GM21786 (cell line): ENCODE measurements at regions not wholly inside any gene's neighbourhood (a gene's known extent, or its start where the extent isn't known, plus 50 kb on each side); places are given as distances from the start of the nearest gene placed in this dataset.
"Not testable (repeated sequence)": the region's sequence is repeated elsewhere in the genome, so short reads cannot be mapped to it uniquely, and the experiment has no call there.

Source experiments
- ATAC-seq: cut with Tn5 transposase; IDR thresholded peaks from one replicate; pipeline ENCODE4 v1.9.1; 2021; ENCODE audit not compliant: unreplicated experiment

DNA sequence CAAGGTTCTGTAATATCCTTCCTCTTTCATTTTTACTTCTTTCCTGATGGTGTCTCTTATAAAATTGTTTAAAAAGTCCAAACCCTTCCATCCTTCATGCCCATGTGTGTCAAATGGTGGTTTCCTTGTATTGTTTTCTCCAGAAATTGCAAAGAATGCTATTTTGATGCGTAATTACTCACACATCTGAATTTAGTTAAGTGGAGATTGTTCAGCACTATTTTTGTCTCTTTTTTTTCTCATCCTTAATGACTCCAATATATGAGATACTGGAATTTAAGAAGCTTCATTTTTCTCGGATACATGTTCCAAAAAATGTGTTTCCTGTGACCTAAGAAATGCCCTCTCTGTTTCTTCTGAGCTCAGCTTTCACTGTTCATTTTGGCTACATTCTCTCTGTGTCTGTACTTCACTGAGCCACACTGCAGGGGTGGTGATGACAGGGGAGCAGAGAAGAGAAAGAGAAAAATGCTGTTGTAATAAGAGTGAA, 799.8 kb downstream of the DIPK2A start:
- no peak for ATAC-seq

DNA sequence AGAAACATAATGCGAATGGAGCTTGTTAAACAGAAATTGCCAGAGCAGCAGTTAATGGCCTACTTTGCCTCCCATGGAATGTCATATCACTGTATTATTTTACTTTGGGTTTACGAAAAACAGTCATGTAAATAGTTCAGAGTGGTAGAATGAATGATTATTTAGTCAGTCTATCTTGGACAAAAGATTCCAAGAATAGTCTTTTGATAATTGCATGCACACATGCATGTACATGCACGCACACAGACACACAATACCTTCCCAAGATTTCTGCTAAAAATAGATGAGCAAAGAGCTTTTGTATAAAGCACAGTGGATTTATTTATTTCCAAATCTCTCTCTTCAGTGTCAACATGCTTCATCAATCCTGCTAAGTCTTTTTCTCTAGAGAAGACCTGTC, 800.7 kb downstream of the DIPK2A start:
- ATAC-seq, result no peak

DNA sequence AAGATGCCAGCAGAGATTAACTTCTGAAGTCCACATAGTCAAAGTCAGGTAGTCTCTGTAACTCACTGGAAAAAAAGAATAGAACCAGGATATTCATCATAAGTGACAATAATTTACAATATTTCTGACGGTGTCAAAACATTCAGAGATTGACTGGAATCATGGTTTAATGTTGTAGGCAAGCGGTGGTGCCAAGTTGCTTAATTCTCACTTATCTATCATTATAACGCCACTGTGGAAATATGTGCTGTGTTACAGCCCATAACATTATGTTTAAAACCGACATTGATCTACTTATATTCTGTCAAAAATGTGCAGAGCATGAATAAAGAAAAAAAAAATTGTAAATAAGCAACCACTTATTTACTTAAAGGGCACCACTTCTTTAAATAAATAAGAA, 801.7 kb downstream of the DIPK2A start:
- ATAC-seq, result no peak

DNA sequence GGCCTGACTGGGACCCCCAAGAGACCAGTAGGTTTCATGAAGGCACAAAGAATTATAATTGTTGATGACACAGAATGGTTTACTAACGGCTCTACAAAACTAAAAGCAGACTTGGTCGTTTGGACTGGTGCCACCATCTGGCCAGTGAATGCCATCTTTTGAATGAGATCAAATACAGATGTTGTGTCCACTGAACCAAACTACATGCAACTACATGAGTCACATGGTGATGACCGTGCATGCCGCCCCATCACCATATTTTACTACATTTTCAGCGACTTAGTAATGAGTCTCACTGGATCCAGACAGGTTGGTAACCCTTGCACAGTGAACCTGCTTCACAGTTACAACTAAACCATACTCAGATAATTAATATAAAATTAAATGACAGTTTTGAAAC, 803.3 kb downstream of the DIPK2A start:
- no peak for ATAC-seq

DNA sequence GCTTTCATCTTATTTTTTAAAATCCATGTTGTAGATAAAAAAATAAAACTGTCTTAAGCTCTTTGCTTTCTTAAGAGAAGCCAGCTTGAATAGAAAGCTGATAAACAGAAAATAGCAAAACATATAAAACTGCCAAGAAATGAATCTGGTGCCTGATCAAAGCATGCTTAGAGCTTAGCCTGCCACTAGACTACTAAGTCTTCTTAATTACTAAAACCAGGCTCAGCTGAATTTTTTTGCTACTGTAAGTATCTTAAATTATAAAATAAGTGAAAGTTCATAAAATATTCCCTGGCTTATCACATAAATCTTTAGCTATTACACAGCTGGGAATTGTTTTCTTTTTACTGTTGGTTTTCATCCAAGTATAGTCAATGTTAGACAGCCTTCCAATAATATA, 803.9 kb downstream of the DIPK2A start:
- no peak for ATAC-seq

DNA sequence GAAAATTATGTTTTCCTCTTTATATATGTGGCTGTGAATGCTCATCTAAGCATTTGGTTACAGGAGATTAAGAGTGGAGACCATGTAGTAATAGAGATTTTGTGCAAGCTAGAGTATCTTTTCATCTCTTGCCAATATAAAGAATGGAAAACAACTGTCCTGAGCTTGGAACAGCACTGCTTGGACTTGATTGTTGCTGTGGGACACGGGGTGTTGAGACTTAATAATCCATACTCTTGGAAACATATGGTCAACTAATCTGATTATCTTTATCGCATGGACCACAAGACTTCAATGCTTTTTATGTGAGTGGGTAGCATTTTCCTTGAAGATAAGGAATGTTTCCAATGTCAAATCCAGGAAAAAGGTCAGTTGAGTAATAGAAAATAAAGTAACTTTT, 806.3 kb downstream of the DIPK2A start:
- no peak for ATAC-seq

DNA sequence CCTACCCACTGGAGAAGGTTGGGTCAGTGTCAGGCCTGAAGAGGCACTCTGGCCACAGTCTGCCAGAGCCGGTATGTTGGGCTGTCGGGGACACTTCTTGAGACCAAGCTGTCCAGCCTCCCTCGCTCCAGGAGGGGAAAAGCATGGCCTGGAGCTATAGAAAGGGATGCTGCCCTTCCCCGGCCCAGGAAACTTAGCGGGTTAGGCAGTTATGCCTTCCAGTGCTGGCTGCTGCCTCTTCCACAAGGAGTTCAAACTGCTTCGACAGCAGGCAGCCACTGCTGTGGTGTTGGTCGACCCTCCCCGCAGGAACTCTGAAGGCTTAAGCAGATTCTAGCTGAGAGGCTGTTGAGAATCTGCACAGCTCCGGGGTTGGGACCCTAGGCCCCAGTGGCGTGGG, 819.4 kb downstream of the DIPK2A start:
- ATAC-seq, result no peak

DNA sequence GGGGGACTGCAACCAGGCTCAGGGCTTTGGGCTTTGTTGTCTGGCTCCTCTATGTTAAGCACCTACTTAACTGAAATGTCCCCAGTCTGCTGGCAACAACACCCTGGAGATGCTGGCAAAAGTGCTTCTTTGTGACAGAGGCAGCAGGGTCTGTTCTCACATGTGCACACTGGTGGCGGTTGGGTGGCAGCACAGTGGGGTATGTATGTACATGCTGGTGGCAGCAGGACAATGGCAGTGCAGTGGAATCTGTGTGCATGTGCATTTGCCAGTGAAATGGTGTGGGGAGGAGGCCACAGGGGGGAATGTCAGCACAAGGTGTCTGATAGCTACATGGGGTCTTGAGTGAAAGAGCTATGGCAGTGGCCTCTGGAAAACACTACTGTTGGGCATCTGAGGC, 830.3 kb downstream of the DIPK2A start:
- ATAC-seq, result no peak

DNA sequence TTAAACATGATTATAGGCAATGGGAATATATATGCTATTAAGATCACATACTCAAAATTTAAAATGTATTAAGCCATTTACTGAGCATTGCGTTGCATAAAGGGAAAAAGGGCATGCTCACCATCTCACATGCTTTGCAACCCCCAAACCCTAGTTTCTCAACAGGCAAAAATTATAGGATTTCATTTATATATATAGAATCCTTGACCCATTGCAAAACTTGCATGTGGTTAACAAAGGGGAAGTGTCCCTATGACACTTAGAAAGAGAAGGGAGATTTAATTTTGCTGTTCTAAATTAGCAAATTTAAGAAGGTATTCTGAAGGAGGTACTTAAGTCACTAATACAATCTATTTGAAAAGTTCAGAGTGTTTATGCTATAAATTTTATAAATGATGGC, 837.8 kb downstream of the DIPK2A start:
- ATAC-seq, result no peak

DNA sequence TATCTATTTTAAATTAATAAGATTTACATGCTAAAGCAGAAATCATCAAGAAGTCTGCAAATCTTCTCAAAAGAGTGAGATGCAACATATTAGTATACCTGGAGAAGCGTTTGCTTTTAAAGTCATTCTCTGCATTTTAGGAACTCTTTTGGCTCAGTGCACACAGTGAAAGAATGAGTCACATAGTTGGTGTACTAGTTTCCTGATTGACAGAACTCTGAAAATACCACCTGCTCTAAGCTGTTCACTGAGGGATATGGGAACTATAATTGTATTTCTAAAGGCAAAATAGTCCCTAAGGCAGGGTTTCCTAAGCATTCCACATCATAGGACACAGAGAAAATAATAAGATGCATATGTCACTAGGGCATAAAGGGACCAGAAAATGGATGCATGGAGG, 838.5 kb downstream of the DIPK2A start:
- peak; percentile 82 for ATAC-seq

DNA sequence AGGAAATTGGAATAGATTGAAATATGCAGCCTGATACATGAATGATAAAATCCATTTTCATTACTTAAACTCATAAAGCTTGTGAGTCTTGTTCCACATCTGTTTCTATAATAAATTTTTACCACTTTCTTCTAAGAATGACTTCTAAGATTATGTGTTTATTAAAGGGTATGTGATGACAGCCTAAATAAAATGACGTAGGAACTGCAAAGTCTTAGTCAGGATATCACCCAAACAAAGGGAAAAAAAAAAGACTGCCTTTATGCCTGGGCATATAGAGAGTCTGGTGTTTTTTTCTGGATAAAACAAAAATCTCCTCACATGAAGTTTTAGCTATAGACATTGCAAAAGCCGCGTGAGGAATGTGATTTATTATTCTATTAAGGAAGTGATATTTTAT, 844.0 kb downstream of the DIPK2A start:
- no peak for ATAC-seq

DNA sequence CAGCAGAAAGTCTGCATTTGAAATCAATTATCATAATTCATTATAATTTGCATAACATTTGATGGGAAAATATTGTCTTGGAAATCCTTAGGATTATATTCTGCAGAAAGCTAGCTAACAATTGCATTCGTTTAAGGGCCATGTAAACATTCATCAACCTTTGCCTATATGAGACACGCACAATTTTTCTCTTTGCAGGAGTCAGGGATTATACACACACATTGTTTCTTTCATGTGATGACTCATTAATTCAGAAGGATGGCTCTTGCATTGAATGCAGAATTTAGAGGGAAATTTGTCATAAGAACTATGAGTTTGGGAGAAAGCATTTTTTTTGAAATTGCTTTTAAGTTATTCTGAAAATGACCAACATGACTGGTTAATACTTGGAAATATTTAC, 844.7 kb downstream of the DIPK2A start:
- no peak for ATAC-seq

DNA sequence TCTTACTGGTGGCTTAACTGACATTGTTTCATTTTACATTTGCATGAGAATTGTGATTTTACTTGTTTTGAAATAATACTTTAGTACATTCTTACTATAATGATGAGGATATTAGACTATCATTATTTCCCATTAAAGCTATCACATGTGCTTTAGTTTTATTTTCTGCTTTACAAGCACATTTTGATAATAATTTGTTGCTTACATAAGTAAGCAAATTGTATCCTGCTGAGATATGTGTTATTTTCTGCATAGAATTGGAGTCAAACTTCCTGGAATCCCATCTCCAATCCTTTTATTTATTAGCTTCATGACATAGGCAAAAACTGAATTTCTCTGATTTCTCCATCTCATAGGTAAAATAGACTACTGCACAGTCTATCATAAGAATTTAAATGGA, 847.4 kb downstream of the DIPK2A start:
- no peak for ATAC-seq

DNA sequence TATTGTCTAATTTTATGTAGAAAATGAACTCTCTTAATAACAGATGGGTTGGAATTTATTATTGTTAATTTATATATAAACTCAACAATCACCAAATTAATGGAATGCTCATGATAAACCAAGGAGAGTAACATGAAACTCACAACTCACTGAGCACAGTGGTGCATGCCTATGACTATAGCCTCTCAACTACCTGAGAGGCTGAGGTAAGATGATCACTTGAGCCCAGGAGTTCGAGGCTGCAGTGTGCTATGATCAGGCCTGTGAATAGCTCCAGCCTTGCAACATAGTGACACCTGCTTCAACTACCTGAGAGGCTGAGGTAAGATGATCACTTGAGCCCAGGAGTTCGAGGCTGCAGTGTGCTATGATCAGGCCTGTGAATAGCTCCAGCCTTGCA, 848.6 kb downstream of the DIPK2A start:
- not testable (repeated sequence) for ATAC-seq

DNA sequence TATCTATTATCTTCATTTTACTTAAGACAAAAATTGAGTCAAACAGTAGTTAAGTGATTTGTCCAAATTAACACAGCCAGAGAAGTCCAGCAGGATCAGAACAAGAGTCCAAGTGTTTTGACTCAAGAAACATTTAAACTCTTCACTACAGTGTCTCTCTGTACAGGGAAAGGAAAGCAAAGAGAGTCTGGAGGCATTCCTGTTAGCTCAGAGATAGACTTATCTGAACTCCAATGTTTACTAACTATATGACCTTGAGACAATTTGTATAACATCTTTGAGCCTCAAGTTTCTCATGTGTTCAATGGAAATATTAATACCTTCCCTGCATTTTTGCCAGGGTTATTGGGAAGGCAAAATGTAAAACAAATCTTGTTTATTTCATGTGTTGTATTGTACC, 849.1 kb downstream of the DIPK2A start:
- no peak for ATAC-seq

DNA sequence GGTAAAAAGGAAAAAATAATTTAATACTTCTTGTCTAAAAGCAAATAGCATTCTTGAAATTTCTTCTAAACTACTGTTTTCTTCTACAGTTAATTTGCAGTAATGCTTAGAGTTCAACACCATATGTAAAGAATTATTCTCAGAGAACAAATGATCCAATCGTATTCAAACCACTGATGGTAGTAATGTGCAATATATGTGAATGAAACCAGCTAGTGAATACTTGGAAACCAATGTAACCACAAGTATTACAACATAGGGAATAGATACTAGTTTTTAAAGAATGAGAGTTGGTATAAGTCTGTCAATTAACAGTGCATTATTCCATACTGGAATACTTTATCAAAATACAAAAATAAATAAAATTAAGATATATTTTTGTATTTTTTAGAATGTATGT, 850.0 kb downstream of the DIPK2A start:
- ATAC-seq, result no peak

DNA sequence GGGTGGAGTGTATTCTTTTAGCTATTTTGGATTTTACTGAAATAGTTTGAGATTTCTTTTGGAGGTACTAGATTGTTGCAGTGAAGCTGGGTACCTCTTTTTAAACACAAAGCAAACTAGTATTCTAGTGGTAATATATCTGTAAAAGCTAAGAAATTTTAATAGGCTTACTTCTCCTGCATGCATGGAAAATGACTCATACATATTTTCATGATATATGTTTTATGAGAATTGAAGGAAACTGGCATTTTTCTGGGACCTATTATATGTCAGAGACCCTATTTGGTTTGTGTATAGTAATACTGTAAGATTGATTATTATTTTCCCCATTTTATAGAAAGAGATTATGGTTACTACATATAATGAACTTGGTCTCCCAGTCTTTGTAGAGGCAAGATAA, 851.0 kb downstream of the DIPK2A start:
- no peak for ATAC-seq

DNA sequence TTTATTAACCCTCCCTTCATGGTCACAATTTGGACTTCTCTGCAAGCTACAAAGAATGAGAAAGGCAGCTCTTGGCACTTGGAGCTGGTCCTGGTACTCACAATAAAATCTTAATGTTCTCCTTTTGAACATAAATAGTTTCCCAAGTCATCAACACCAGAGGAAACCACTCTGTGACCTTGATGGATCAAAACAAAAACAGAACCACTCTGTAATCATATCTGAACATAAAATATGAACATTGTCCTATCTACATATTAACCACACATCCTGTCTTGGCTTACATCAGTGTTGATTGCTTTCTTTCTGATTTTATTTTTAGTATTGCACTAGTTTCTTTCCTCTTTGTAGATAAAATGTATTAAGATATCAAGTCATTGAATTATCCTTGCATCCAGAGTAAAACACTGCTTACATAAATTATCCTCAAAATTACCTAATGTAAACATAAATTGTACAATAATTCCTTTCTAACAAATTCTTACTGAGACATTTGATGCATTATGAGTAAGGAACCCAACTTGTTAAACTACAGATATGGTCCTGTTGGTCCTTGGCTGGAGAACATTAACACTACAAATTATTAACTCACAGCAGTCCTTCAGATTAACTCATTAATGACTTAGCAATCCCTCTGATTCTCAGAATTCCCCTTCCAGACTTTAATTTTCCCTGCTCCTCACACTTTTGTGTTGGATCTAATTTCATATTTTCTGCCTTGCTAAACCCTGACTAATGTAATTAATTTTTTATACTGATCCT, 860.5 kb downstream of the DIPK2A start:
- ATAC-seq, result no peak

DNA sequence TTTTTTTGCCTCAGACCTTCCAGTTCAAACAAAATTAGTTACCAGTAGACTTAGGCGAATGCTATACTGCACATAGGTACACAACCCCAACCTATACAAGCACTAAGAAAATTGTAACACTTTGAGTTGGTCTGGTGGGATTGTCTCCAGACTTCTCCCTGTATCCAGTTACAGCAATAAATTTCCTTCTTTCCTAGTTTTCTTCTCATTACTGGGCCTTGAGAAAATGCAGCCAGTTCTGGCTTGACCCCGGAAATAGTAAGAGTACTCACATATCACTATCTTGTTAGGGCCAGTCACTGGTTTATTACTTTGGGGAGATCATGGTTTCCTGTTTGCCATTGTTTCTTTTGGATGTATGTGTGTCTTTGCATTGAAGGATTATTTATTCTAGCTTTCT, 868.4 kb downstream of the DIPK2A start:
- no peak for ATAC-seq

DNA sequence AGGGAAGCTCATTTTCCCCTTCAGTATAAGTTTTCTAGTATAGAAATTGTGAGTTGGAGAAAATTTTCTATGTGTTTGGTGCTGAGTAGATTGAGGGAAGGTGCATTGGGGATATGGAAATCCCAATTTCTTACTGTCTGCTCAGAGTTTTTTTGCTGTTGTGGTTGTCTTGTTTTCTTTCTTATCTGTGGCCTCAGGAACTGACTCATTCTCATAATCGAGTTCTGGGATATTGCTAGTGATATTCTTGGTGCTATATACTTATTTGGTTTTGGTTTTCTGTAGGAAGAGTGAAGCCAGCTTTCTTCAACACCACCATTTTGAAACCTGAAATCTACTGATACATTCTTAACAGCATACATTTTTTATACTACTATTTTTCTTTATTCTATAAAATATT, 869.2 kb downstream of the DIPK2A start:
- ATAC-seq, result no peak

DNA sequence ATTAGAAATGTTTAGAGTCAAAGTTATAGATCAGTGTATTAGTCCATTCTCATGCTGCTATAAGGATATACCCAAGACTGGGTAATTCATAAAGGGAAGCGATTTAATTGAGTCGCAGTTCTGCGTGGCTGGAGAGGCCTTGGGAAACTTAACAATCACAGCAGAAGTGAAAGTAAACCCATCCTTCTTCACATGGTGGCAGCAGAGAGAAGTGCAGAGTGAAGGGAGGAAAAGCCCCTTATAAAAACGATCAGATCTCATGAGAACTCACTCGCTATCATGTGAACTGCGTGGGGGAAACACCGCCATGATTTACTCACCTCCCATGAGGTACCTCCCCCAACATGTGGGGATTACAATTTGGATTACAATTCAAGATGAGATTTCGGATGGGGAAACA, 871.5 kb downstream of the DIPK2A start:
- no peak for ATAC-seq

DNA sequence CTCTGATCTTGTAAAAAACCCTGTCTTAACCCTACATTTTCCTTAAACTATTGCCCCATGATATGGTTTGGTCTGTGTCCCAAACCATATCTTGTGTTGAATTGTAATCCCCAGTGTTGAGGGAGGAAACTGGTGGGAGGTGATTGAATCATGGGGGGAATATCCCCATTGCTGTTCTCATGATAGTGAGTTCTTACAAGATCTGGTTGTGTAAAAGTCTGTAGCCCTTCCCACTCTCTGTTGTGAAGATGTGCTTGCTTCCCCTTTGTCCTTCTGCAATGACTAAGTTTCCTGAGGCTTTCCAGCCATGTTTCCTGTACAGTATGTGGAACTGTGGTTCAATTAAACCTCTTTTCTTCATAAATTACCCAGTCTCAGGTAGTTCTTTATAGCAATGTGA, 881.4 kb downstream of the DIPK2A start:
- ATAC-seq, result no peak

DNA sequence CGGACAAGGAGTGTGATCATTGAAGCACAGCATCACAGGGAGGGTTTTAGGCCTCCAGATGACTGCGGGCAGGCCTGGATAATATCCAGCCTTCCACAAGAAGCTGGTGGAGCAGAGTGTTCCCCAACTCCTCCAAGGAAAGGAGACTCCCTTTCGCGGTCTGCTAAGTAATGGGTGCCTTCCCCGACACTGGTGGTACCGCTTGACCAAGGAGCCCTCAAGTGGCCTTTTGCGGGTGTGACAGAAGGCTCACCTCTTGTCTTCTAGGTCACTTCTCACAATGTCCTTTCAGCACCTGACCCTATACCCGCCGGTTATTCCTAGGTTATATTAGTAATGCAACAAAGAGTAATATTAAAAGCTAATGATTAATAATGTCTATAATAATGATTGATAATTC, 882.4 kb downstream of the DIPK2A start:
- ATAC-seq, result not testable (repeated sequence)
